Choroid plexus epithelial cell (primary cell): ENCODE measurements at regions not wholly inside any gene's neighbourhood (a gene's known extent, or its start where the extent isn't known, plus 50 kb on each side); places are given as distances from the start of the nearest gene placed in this dataset.

ENCODE experiments used
- DNase-seq: peaks from one replicate; pipeline ENCODE4 v3.0.0-alpha.2; 2010; ENCODE audit warnings: low read depth
- H3K4me3 ChIP-seq: 2 replicates; pipeline ENCODE4 v1.5.1; 2011; ENCODE audit warnings: low read depth, mild to moderate bottlenecking, control low read depth, low read length, moderate library complexity
- CTCF ChIP-seq: conservative IDR thresholded peaks from 2 replicates; pipeline ENCODE4 v1.5.1; 2011; ENCODE audit warnings: low read depth, mild to moderate bottlenecking, control low read depth, inconsistent platforms, low read length, moderate library complexity

- no peak overlapping the region for H3K4me3 ChIP-seq
- no peak for DNase-seq
- no peak for TF ChIP-seq CTCF
Measured at GRCh38 chr4:84419201-84419600, 79.9 kb downstream of the NKX6-1 start.

GRCh38 chr4:84417997-84418709 is 80.9 kb downstream of the NKX6-1 start:
- TF ChIP-seq CTCF = no peak
- DNase-seq = no peak
- H3K4me3 ChIP-seq = no peak overlapping the region

- TF ChIP-seq CTCF = no peak
- DNase-seq = no peak
- no peak overlapping the region for H3K4me3 ChIP-seq
Measured at GRCh38 chr4:84413976-84414375, 85.1 kb downstream of the NKX6-1 start.

GRCh38 chr4:84413480-84413879 is 85.6 kb downstream of the NKX6-1 start:
- DNase-seq = no peak
- no peak for TF ChIP-seq CTCF
- H3K4me3 ChIP-seq = no peak overlapping the region

- DNase-seq = no peak
- no peak for TF ChIP-seq CTCF
Measured at GRCh38 chr4:84412062-84412461, 87.0 kb downstream of the NKX6-1 start.

GRCh38 chr4:84407554-84408407 is 91.3 kb downstream of the NKX6-1 start:
- no peak for DNase-seq
- TF ChIP-seq CTCF = no peak
- H3K4me3 ChIP-seq = no peak overlapping the region

More at GRCh38 chr4:84412062-84412461, 87.0 kb downstream of the NKX6-1 start:
- H3K4me3 ChIP-seq = no peak overlapping the region

- DNase-seq = peak; percentile 0
- TF ChIP-seq CTCF = no peak
- no peak overlapping the region for H3K4me3 ChIP-seq
Measured at GRCh38 chr4:84403656-84404055, 95.4 kb downstream of the NKX6-1 start.
